CD4-positive, alpha-beta T cell (primary cell): ENCODE measurements at regions not wholly inside any gene's neighbourhood (a gene's known extent, or its start where the extent isn't known, plus 50 kb on each side); places are given as distances from the start of the nearest gene placed in this dataset.

ENCODE experiments used
- ATAC-seq: fragments of 200-7000 bp; cut with Tn5 transposase; one replicate; pipeline ENCODE4 v1.10.0; 2022; ENCODE audit warnings: mild to moderate bottlenecking; ENCODE audit not compliant: poor library complexity
- CTCF ChIA-PET: fragments of 350-600 bp; sonication (Branson Sonifier 250); formaldehyde crosslinking; loops from one replicate; lab custom pipeline; 2021; ENCODE audit warnings: antibody characterized with exemption, inconsistent platforms; lab: Charles Lee
- POLR2A ChIA-PET: fragments of 350-600 bp; sonication (Branson Sonifier 250); formaldehyde crosslinking; loops from one replicate; lab custom pipeline; 2021; ENCODE audit warnings: antibody characterized with exemption, inconsistent platforms; lab: Charles Lee
- DNase-seq, 14 experiments: peaks; one replicate each; pipeline ENCODE4 v3.0.0-alpha.2; 2013 to 2020; ENCODE audit warnings: mixed read lengths in 2 of 14
- H3K27ac ChIP-seq, 2 donors: one replicate each; pipeline versions ENCODE4 v1.5.1 to v1.7.0; 2013; ENCODE audit warnings: low read length in 2 of 2, low read depth in 1 of 2, mild to moderate bottlenecking in 1 of 2
- H3K27me3 ChIP-seq, 2 experiments: 1 replicate in 1 of 2; 2 replicates in 1 of 2; pipeline versions ENCODE4 v1.6.1 to v1.7.0; 2013; ENCODE audit warnings: low read length in 2 of 2, control low read depth in 1 of 2, mild to moderate bottlenecking in 1 of 2, moderate library complexity in 1 of 2; ENCODE audit not compliant: insufficient read depth in 2 of 2, control insufficient read depth in 1 of 2
- H3K36me3 ChIP-seq: one replicate; pipeline ENCODE4 v1.6.1; 2013; ENCODE audit warnings: low read length, control low read depth; ENCODE audit not compliant: insufficient read depth
- H3K4me1 ChIP-seq: one replicate; pipeline ENCODE4 v1.6.1; 2013; ENCODE audit warnings: low read length, control low read depth; ENCODE audit not compliant: insufficient read depth
- H3K4me3 ChIP-seq: one replicate; pipeline ENCODE4 v1.5.1; 2013; ENCODE audit warnings: mild to moderate bottlenecking, low read length, moderate library complexity
- H3K9me3 ChIP-seq, 2 experiments: 1 replicate in 1 of 2; 2 replicates in 1 of 2; pipeline versions ENCODE4 v1.6.1 to v1.7.0; 2013; ENCODE audit warnings: low read length in 2 of 2, mild to moderate bottlenecking in 2 of 2, control low read depth in 1 of 2, moderate library complexity in 1 of 2; ENCODE audit not compliant: control insufficient read depth in 1 of 2, insufficient read depth in 1 of 2
- H3K27ac Mint-ChIP-seq: one replicate; pipeline ENCODE4 v1.8.0; 2020; ENCODE audit warnings: mixed read lengths
- H3K27me3 Mint-ChIP-seq: one replicate; pipeline ENCODE4 v1.8.0; 2021; ENCODE audit warnings: mixed read lengths
- H3K36me3 Mint-ChIP-seq: one replicate; pipeline ENCODE4 v1.8.0; 2021; ENCODE audit warnings: low read depth, mixed read lengths
- H3K4me1 Mint-ChIP-seq: one replicate; pipeline ENCODE4 v1.8.0; 2021; ENCODE audit warnings: low read depth, mixed read lengths
- H3K4me3 Mint-ChIP-seq: one replicate; pipeline ENCODE4 v1.8.0; 2020; ENCODE audit warnings: mild to moderate bottlenecking, mixed read lengths
- H3K9me3 Mint-ChIP-seq: one replicate; pipeline ENCODE4 v1.8.0; 2020; ENCODE audit warnings: mixed read lengths
- intact Hi-C, 2 experiments: fragments of 100-400 bp; cut with DNase I in 1 of 2; cut with micrococcal nuclease in 1 of 2; formaldehyde crosslinking; loops; one replicate each; pipeline versions ENCODE4 v1.15.1 to v1.9.0; 2023 to 2025; cut with DNase I, micrococcal nuclease
- TF ChIP-seq, protein P1 (sequence below): fragments of 200-600 bp; IDR thresholded peaks from one replicate; pipeline ENCODE4 v1.8.0; 2022; ENCODE audit warnings: antibody characterized with exemption, mild to moderate bottlenecking

DNA sequence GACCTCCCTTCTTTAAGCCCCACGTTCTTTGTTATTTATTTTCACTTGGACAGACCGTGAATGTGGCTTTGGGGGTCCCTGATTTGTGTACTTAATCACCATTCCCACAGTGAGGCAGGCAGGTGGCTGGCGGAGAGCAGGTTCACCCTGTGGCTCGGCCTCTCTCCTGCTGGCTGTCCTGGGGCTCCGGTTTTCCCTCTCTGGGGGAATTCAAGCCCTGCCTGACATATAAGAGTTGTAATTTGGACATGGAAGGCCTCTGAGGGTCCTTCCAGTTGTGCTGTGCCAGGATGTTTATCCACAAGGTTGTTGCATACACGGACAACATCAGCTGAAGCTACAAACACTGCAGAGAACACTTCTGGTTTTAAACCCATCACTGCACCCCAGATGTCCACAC, 824.5 kb downstream of the TBC1D22A start:
- Histone ChIP-seq H3K4me1 (no peaks in the 10 kb centered on the region), H3K27ac (no peak overlapping the region), H3K4me3 (no peak overlapping the region), H3K27me3 (no peaks in the 10 kb centered on the region), H3K9me3 (peaks cover 0 to 9% of the 10 kb centered on the region in 2 experiments), H3K36me3 (no peaks in the 10 kb centered on the region)
- TF ChIP-seq, protein P1, sequence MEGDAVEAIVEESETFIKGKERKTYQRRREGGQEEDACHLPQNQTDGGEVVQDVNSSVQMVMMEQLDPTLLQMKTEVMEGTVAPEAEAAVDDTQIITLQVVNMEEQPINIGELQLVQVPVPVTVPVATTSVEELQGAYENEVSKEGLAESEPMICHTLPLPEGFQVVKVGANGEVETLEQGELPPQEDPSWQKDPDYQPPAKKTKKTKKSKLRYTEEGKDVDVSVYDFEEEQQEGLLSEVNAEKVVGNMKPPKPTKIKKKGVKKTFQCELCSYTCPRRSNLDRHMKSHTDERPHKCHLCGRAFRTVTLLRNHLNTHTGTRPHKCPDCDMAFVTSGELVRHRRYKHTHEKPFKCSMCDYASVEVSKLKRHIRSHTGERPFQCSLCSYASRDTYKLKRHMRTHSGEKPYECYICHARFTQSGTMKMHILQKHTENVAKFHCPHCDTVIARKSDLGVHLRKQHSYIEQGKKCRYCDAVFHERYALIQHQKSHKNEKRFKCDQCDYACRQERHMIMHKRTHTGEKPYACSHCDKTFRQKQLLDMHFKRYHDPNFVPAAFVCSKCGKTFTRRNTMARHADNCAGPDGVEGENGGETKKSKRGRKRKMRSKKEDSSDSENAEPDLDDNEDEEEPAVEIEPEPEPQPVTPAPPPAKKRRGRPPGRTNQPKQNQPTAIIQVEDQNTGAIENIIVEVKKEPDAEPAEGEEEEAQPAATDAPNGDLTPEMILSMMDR, result no peak
- ChIA-PET POLR2A (no interaction called here), CTCF (no interaction called here)
- H3K36me3 Mint-ChIP-seq, result no peaks in the 10 kb centered on the region
- H3K4me3 Mint-ChIP-seq, result no peak overlapping the region
- H3K27me3 Mint-ChIP-seq, result no peaks in the 10 kb centered on the region
- intact Hi-C loops, result no loop called here
- no peak for ATAC-seq
- peaks cover 7% of the 10 kb centered on the region for H3K9me3 Mint-ChIP-seq
- no peak overlapping the region for H3K27ac Mint-ChIP-seq
- H3K4me1 Mint-ChIP-seq, result no peaks in the 10 kb centered on the region
- no peak for DNase-seq

DNA sequence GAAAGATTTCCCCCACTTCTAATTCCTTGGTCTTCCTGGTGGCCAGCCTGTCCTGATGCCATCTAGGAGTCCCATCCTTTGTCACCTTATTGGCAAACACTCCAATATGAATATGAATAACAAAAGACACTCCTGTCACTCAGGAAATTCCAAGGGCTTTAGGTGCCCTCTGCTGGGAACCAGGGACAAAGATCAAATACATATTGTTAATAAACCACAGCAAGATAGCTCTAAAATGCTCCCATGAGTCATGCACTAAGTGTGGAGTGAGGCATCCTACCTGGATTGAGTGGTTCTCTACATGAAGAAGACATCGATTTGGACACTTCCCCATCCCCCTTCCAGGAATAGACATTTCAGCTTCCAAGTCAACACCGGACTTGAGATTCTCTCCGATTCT, 823.6 kb downstream of the TBC1D22A start:
- CTCF ChIA-PET, result no interaction called here
- TF ChIP-seq, protein P1, result no peak
- Histone ChIP-seq H3K9me3 (peaks cover 0 to 9% of the 10 kb centered on the region in 2 experiments), H3K4me1 (no peaks in the 10 kb centered on the region), H3K36me3 (no peaks in the 10 kb centered on the region), H3K4me3 (no peak overlapping the region), H3K27ac (no peak overlapping the region), H3K27me3 (no peaks in the 10 kb centered on the region)
- POLR2A ChIA-PET, result no interaction called here
- Mint-ChIP-seq H3K9me3 (peaks cover 7% of the 10 kb centered on the region), H3K4me3 (no peak overlapping the region), H3K27me3 (no peaks in the 10 kb centered on the region), H3K27ac (no peak overlapping the region), H3K36me3 (no peaks in the 10 kb centered on the region), H3K4me1 (no peaks in the 10 kb centered on the region)
- intact Hi-C loops, result no loop called here
- ATAC-seq, result no peak
- DNase-seq, result no peak

- Histone ChIP-seq H3K4me1 (no peaks in the 10 kb centered on the region), H3K4me3 (no peak overlapping the region), H3K27ac (no peak overlapping the region), H3K36me3 (no peaks in the 10 kb centered on the region), H3K27me3 (no peaks in the 10 kb centered on the region), H3K9me3 (peaks cover 0 to 9% of the 10 kb centered on the region in 2 experiments)
- intact Hi-C loops, result no loop called here
- Mint-ChIP-seq H3K4me3 (no peak overlapping the region), H3K36me3 (no peaks in the 10 kb centered on the region), H3K4me1 (no peaks in the 10 kb centered on the region), H3K27me3 (peaks cover 8% of the 10 kb centered on the region), H3K27ac (no peak overlapping the region), H3K9me3 (peaks cover 7% of the 10 kb centered on the region)
- no peak for ATAC-seq
- CTCF ChIA-PET, result no interaction called here
- POLR2A ChIA-PET, result no interaction called here
- DNase-seq, result no peak
- TF ChIP-seq, protein P1, result no peak
These were observed 821.6 kb downstream of the TBC1D22A start for GRCh38 chr22:47583959-47584562.
